Fibroblast of the conjunctiva (primary cell): ENCODE measurements at regions not wholly inside any gene's neighbourhood (a gene's known extent, or its start where the extent isn't known, plus 50 kb on each side); places are given as distances from the start of the nearest gene placed in this dataset.
"Not testable (repeated sequence)": the region's sequence is repeated elsewhere in the genome, so short reads cannot be mapped to it uniquely, and the experiment has no call there.

Experiments used
- DNase-seq: peaks from one replicate; pipeline ENCODE4 v3.0.0-alpha.2; 2010; ENCODE audit warnings: low read depth

DNA sequence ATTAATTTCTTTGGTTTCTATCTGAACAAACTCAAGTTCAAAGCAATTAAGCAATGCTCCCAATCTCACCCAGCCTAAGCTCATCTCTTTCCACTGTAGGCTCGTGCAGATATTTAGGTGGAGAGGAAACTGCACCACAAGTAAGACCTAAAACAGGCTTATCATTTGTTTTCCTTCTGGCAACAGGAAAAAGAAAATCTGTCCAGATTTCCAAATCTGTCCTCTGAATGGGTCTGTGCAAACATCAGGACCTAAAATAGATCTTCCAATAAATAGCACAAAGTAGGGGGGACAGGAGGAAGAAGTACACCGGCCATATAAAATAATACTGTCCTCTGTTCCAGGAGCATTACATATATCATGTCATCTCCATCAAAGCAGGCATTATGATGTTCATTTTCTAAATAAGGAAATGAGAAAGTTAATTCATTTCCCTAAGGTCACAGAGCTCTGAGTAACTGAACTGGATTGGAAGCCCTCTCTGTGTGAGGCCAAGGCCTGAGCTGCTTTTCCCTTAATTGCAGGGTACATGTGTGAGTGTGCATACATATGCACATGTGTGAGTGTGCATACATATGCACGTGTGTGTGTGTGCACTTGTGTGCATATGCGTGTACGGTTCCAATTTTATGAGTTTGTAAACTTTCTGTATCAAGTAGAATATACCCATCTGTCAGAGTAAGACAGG is 92.8 kb upstream of the PARD3 start:
- DNase-seq = no peak

DNA sequence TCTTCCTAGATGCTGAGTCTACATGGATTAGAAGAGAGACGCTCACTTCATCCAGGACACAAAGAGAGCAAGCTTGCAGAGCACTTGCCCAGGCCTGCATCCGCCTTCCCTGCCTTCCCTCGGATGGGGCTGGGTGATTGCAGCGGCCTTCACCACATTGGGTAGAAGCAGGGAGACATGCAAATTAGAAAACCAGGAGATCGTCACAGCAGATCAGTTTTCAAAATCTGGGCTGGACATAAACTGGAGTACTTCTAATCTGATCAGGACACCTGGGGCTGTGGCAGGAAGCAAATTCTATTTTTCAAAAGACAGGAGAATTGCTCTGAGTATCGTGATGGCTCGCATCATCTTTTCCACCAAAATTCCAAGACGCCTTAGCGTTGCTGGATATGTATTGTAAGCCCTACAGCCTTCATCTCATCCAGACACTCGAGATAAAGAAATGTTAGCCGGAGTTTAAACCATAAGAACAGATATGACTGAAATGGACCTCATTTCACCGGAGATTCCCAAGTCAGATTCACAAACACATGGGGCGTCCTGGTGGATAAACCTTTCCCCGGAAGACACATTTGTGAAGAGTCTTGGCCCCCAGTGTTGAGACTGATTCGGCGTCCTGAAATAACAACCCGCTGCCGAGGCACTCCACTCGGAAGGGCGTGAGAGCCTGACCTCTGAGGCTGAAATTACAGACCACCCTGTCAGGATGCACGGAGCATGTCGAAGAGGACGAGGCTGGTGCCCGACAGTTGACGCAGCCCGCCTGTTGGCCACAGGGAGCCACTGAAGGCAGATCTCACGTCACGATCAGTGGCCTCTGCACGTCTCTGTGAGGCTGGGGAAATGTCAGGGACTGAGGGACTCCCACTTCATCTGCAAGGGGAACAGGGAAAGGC is 91.2 kb upstream of the PARD3 start:
- no peak for DNase-seq

DNA sequence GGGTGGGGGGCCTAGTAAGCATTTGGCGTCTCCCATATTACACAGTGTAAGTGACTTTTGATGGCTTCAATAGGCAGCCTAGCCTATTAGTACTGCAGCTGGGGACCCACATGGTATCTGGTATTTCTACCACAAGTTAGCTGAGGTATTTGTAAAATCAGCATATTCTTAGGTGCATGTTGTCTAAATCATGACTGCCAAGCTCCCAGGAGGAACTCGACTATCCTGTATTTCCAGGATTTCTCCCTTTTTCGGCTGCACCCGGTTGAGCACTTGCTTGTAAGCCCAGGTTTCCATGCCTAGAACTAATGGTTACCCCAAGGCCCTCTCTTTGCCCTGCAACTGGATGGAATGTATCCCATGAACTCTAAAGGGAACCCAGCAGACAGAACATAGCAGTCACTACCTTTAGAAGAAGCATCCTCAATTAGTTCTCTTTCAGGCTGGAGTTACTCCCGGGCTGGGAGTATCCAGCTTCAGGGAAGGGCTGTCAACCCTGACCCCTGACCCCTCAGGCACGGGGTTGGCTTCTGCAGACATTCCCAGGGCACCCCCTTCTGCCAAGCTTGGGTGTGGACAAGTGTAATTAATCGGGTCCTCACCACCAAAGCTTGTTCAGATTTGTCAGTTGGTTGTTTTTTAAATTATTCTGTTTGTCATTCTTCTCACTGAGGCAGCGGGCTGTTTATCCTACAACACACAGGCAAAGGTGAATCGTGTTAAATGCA is 90.3 kb upstream of the PARD3 start:
- DNase-seq = no peak

DNA sequence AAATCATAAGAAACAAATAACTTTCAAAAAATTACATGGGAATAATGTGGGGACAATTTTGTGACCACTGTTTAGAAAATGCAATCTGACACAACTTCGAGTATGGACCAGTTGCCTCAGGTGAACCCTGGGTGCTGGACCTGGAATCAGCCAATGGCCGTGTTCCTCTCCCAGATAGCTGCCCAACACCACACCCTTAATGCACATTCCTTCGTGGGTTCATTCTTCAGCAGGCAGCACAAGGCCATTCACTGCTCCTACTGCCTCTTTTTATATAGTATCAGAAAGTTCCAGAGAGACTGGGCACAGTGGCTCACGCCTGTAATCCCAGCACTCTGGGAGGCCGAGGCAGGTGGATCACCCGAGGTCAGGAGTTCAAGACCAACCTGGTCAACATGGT is 89.1 kb upstream of the PARD3 start:
- DNase-seq = no peak

DNA sequence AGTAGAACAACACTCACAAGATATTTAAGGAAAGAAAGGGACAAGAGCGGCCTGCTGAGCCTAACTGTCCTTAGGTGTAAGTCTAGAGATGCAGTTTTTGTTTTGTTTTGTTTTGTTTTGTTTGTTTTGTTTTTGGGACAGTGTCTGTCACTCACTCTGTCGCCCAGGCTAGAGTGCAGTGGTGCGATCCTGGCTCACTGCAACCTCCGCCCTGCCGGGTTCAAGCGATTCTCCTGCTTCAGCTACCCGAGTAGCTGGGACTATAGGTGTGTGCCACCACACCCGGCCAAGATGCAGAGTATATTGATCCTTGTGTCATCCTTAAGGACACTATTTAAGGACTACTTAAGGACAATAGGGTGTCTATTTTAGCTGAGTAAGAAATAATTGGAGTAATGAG is 84.1 kb upstream of the PARD3 start:
- no peak for DNase-seq

DNA sequence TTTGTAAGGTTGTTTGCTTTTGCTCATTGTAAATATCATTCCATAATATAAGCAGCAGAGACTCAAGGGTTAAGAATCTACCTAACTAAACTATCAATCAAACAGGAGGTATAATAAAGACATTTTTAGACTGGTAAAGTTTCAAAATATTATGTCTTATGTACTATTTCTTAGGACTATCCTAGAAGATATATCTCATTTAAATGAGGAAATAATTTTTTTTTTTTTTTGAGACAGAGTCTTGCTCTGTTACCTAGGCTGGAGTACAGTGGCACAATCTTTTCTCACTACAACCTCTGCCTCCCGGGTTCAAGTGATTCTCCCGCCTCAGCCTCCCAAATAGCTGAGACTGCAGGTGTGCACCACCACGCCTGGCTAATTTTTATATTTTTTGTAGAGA is 80.9 kb upstream of the PARD3 start:
- DNase-seq = no peak

DNA sequence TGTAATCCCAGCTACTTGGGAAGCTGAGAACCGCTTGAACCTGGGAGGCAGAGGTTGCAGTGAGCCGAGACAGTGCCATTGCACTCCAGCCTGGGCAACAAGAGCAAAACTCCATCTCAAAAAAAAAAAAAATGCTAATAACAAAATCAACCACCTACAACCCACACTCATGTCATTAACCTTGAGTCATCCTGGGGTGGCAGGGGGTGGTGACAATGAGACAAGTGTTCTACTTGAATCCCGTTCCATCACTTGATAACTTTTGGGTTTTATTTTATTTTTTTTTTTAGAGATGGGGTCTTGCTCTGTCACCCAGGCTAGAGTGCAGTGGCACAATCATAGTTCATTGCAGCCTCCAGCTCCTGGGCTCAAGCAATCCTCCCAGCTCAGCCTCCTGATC is 80.0 kb upstream of the PARD3 start:
- DNase-seq = not testable (repeated sequence)

DNA sequence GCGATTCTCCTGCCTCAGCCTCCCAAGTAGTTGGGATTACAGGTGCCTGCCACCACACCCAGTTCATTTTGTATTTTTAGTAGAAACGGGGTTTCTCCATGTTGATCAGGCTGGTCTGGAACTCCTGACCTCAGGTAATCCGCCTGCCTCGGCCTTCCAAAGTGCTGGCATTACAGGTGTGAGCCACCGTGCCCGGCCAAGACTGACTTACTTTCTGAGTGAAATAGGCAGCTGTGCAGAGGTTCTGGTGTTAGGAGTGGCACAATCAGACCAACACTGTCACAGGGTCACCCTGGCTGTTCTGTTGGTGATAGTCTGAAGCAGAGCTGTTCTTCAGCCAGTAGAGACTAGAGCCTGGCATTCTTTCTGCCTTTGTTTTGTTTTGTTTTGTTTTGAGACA is 77.4 kb upstream of the PARD3 start:
- DNase-seq = not testable (repeated sequence)

DNA sequence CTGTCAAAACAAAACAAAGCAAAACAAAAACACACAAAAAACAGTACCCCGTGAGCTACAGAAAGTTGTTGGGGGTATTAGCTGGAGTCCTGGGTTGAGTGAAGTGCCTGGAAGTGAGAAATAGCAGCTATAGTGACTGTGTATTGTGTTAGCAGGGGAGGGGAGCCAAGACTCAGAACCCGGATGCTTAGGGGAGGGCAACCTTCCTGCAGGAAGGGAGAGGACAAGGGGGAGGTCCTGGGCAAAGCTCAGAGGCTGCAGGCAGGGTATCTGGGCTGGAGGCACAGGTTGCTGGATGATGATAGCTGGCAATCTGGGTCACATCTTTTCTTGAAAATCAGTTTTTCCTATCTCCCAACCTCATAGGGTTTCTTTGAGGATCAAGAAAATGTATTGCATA is 75.8 kb upstream of the PARD3 start:
- DNase-seq = no peak

DNA sequence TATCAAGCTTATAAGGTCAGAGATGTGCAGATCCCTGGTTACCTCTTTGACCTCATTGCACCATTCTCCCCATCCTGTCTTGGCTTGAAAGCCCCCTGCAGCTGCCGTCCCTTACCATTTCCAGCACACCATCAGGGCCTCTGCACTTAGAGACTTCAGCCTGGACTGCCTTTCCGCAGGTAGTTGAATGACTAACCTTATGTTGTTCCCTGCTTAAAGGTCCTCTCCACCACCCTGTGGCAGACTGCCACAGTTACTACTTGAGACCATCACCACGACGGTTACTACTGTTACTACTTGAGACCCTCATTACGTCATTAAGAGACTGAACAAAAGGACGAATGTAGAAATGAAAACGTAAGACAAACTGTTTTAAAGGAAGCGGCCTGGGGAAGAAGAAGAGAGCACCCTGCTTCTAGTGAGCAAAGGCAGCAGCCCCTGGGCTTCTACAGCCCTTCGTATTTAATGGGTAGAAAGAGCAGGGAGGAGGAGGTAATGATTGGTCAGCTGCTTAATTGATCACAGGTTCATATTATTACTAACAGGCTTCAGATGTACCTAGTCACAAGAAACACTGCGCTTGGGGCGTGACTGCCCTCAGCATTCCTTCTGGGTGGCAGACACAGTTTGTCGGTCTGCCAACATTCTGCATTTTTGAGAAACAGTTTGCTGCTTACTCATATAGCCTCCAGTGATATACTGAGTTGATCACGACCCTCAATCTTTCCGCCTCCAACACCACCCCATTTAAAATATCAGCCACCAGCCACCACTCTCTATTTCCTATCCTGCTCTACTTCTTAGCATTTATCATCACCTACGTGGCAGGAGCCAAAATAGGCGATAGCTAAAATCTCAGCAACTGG is 74.1 kb upstream of the PARD3 start:
- DNase-seq = no peak

DNA sequence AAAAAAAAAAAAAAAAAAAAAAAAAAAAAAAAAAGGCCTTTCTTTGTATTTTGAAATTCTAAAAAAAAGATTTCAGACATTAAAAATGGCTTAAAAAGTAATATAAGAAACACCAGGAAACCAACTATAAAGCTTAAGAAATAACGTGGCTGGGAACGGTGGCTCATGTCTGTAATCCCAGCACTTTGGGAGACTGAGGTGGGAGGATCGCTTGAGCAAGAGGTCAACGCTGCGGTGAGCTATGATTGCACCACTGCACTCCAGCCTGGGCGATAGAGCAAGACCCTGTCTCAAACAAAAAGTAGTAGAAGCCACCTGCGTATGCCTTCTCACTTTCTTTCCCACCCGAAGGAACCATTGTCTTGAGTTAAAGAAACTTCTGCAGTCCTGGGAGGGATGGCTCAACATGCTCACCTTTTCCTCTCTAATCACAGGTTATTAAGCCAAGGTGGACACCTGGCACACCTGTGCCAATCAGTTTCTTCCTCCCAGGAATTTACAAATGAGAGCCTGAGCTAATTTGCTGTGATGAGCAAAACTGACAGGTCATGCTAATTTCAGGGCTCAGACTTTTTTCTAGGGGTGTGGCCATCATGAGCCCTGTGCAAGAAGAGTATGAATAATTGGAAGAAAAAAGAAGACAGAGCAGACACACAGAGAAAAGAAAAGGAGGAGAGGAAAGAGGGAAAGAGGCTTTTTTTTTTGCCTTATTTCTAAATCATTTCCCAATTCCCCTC is 72.0 kb upstream of the PARD3 start:
- DNase-seq = no peak

DNA sequence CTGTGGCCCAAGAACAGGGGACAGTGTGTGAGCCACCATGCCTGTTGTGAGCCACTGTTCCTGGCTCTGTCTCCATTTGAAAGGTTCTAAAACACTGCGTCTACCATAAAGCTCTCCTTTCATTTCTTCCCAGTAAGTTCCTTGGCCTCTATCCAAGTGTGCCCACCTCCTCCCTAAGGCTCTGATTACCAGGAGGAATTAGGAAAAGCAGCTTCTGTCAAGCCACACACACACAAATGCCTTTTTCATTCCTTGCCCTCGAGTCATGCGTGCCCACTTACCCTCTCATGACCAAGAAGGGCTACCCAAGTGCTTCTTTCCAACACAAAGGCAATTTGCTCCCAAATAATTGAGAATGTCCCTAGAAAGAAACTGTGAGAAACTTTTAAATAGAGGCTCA is 70.8 kb upstream of the PARD3 start:
- no peak for DNase-seq

DNA sequence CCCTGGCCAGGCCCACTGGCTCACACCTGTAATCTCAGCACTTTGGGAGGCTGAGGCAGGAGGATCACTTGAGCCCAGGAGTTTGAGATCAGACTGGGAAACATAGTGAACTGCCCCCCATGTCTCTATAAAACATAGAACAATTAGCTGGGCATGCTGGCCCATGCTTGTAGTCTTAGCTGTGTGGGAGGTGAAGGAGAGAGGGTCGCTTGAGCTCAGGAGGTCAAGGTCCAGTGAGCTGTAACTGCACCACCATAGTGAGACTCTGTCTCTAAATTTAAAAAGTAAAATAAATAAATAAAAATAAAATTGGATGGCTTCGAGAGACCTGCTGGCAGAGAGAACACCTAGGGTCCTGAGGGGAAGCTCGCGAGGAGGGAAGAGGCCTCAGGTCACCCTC is 69.9 kb upstream of the PARD3 start:
- no peak for DNase-seq

DNA sequence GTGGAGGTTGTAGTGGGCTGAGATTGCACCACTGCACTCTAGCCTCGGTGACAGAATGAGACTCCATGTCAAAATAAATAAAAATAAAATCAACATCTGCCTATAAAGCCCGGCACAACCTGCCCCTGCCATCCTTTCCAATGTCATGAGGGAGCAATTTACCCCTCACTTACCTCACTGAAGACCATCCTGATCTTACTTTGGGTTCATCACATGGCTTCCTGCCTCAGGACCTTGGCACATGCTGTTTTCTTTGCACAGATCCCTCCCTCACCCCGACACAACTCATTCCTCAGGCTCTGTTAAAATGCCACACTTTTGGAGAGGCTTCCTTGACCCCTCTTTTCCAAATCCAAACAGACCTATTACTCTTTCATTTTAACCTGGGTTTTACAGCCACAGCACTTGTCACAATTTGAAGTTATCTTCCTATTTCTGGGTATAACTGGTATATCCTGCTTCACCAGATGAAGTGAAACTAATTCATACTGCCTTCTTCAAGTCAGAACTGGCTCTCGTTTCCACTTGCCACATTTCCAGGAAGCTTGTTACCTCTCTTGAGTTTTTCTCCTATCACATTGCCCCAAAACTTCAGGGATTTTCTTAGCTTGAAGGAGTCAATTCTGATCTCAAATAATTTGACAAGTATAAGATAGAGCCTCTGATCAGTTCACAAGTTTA is 69.3 kb upstream of the PARD3 start:
- DNase-seq = no peak

DNA sequence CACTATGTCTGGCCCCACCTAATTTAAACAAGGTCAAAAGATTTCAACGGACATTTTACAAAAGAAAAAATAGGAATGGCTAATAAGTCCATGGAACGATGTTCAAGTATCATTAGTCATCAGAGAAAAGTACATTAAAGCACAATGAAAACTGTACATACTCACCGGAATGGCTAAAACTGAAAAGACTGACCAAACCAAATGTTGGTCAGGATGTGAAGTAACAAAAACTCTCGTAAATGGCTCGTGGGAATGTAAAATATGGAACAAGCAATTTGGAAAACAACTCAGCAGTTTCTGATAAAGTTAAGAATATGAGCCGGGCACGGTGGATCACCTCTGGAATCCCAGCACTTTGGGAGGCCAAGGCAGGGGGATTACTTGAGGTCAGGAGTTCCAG is 65.7 kb upstream of the PARD3 start:
- no peak for DNase-seq

DNA sequence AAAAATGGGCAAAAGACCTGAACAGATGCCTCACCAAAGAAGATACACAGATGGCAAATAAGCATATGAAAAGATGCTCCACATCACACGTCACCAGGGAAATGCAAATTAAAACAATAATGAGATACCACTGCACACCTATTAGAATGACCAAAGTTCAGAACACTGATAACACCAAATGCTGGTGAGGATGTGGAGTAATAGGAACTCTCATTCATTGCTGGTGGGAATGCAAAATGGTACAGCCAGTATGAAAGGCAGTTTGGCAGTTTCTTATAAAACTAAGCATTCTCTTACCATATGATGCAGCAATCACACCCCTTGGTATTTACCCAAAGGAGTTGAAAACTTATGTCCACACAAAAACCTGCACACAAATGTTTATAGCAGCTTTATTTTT is 63.6 kb upstream of the PARD3 start:
- DNase-seq = not testable (repeated sequence)

DNA sequence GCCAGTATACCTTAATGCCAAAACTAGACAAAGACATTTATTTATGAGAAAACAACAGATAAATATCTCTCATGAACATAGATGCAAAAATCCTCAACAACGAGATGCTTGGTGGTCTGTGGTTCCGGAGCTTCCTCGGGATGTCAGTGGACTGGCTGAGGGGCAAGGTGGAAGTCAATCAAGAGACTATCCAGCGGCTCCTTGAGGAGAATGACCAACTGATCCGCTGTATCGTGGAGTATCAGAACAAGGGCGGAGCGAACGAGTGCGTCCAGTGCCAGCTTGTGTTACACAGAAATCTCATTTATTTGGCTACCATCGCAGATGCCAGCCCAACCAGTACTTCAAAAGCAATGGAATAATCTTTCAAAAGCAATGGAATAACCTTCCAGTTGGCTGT is 60.0 kb upstream of the PARD3 start:
- no peak for DNase-seq

DNA sequence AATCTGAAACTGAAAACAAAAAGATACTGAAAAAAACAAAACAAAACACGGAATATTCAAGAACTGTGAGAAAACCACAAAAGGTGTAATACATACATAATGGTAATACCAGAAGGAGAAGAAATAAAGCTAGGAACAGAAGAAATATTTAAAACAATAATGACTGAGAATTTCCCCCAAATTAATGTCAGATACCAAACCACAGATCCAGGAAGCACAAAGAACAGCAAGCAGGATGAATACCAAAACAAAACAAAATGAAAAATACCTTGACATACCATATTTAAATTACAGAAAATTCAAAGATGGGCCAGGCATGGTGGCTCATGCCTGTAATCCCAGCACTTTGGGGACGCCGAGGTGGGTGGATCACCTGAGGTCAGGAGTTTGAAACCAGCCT is 57.7 kb upstream of the PARD3 start:
- no peak for DNase-seq

DNA sequence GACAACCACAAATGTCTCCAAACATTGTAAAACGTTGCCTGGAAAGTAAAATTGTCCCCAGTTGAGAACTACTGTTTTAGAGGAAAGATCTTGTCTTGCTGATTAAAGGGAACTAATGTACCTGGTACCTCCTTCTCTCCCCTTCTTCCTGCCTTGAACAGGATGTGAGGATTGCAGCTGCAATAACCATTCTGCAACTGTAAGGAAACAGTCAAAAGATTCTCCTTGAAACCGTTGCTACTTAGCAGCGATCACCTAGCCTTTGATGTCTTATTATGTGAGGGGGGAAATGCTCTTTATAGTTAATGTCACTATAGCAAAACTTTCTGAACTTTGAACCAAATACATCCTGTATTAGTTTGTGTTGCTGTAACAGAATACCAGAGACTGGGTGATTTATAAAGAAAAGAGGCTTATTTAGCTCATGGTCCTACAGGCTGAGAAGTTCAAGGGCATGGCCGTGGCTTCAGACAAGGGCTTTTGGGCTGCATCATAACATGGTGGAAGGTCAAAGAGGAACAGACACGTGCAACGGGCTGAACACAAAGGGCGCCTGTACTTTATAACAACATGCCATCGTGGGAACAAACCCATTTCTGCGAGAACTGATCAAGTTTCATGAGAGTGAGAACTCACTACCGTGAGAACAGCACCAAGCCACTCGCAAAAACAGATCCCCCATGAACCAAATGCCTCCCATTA is 54.2 kb upstream of the PARD3 start:
- no peak for DNase-seq

DNA sequence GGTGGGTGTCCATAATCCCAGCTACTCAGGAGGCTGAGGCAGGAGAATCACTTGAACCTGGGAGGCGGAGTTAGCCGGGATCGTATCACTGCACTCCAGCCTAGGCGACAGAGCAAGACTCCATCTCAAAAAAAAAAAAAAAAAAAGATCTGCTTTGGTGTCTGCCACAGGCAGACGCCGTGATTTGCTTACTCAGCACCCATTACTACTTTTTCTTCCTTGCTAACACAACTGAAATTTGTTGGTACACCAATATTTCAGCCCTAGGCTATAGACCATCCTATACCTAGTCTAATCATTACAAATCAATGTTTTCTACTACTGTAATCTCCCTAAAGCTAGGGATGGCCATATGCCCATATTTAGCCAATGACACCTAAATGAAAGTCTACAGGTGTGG is 53.5 kb upstream of the PARD3 start:
- no peak for DNase-seq
